T-cell (primary cell): ENCODE measurements at regions not wholly inside any gene's neighbourhood (a gene's known extent, or its start where the extent isn't known, plus 50 kb on each side); places are given as distances from the start of the nearest gene placed in this dataset.

Experiments used
- ATAC-seq, 4 experiments: fragments of 200-7000 bp in 3 of 4; fragments of 150-1000 bp in 1 of 4; cut with Tn5 transposase; replicated peaks in 1 of 4; 1 replicate in 3 of 4; 2 replicates in 1 of 4; pipeline ENCODE4 v1.10.0; 2021; ENCODE audit warnings: moderate library complexity in 3 of 4, mild to moderate bottlenecking in 2 of 4, moderate number of reproducible peaks in 1 of 4
- CTCF ChIA-PET, 2 donors: fragments of 300-600 bp; sonication (Branson Sonifier 250); formaldehyde crosslinking; loops; one replicate each; lab custom pipeline; 2022; ENCODE audit warnings: antibody characterized with exemption in 2 of 2; lab: Charles Lee
- POLR2A ChIA-PET, 2 donors: fragments of 300-600 bp; sonication (Branson Sonifier 250); formaldehyde crosslinking; loops; one replicate each; lab custom pipeline; 2022; ENCODE audit warnings: antibody characterized with exemption in 2 of 2; lab: Charles Lee
- DNase-seq, 35 experiments: peaks; one replicate each; pipeline versions ENCODE4 v3.0.0 to v3.0.0-alpha.2; 2013 to 2023
- H3K27ac ChIP-seq: one replicate; pipeline ENCODE4 v1.5.1; 2013; ENCODE audit warnings: low read length
- H3K27me3 ChIP-seq, 2 experiments: replicated peaks in 1 of 2; 1 replicate in 1 of 2; 2 replicates in 1 of 2; pipeline versions ENCODE4 v1.6.1 to v1.7.0; 2013; ENCODE audit warnings: low read length in 1 of 2, mixed read lengths in 1 of 2; ENCODE audit not compliant: control insufficient read depth in 2 of 2, insufficient read depth in 2 of 2; ENCODE audit errors: extremely low read depth in 1 of 2
- H3K36me3 ChIP-seq, 2 donors: 1 replicate in 1 of 2; 2 replicates in 1 of 2; pipeline versions ENCODE4 v1.6.1 to v1.7.0; 2013; ENCODE audit warnings: low read length in 1 of 2; ENCODE audit not compliant: control insufficient read depth in 2 of 2, insufficient read depth in 1 of 2; ENCODE audit errors: extremely low read depth in 1 of 2
- H3K4me1 ChIP-seq, 2 experiments: 1 replicate in 1 of 2; 2 replicates in 1 of 2; pipeline versions ENCODE4 v1.6.1 to v1.7.0; 2013; ENCODE audit warnings: low read length in 2 of 2, mixed read lengths in 1 of 2; ENCODE audit not compliant: insufficient read depth in 2 of 2, control insufficient read depth in 1 of 2; ENCODE audit errors: extremely low read depth in 1 of 2
- H3K4me3 ChIP-seq, 2 donors: 1 replicate in 1 of 2; 2 replicates in 1 of 2; pipeline versions ENCODE4 v1.5.1 to v1.7.0; 2013; ENCODE audit warnings: mild to moderate bottlenecking in 2 of 2, low read length in 1 of 2, moderate library complexity in 1 of 2; ENCODE audit not compliant: control insufficient read depth in 1 of 2; ENCODE audit errors: extremely low read depth in 1 of 2
- H3K9me3 ChIP-seq: 2 replicates; pipeline ENCODE4 v1.7.0; 2013
- H3K27ac Mint-ChIP-seq, 2 donors: one replicate each; pipeline ENCODE4 v1.8.0; 2020 to 2021; ENCODE audit warnings: mild to moderate bottlenecking in 2 of 2, mixed read lengths in 2 of 2
- H3K27me3 Mint-ChIP-seq, 2 donors: one replicate each; pipeline ENCODE4 v1.8.0; 2021 to 2022; ENCODE audit warnings: mixed read lengths in 2 of 2
- H3K36me3 Mint-ChIP-seq: one replicate; pipeline ENCODE4 v1.8.0; 2021; ENCODE audit warnings: mixed read lengths
- H3K4me1 Mint-ChIP-seq, 3 donors: one replicate each; pipeline ENCODE4 v1.8.0; 2020 to 2022; ENCODE audit warnings: mixed read lengths in 3 of 3, mild to moderate bottlenecking in 1 of 3
- H3K4me3 Mint-ChIP-seq, 3 donors: one replicate each; pipeline ENCODE4 v1.8.0; 2020 to 2022; ENCODE audit warnings: mild to moderate bottlenecking in 3 of 3, mixed read lengths in 3 of 3, moderate library complexity in 3 of 3
- H3K9me3 Mint-ChIP-seq, 3 donors: one replicate each; pipeline ENCODE4 v1.8.0; 2020 to 2022; ENCODE audit warnings: mixed read lengths in 3 of 3
- WGBS: methylation state at CpG from one replicate; pipeline ENCODE4 v1.1.5; 2013; ENCODE audit warnings: missing lambda C conversion rate; ENCODE audit not compliant: insufficient coverage; 5-methylcytosine and 5-hydroxymethylcytosine counted together

DNA sequence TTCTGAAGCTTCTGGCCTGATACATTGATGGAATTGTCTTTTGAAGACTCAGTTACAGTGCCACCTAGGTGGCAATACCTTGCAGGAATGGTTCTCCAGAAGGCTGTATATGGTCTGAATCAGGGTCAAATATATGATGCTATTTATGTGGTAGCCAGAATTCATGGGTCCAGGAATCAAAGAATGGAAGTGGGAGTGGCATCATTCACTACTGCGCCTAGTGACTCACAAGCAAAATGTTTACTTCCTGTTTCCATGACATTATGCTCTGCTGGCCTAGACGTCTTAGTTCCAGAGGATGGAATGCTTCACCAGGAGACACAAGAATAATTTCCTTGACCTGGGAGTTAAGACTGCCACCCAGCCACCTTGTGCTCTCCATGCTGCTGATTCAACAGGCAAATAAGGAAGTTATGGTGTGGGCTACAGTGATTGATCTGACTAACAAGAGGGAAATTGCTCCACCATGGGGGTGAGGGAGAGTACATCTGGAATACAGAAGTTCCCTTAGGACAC, 491.8 kb downstream of the ETS1 start:
- Histone ChIP-seq H3K27me3 (no peaks in the 10 kb centered on the region), H3K4me3 (no peak overlapping the region), H3K9me3 (no peaks in the 10 kb centered on the region), H3K27ac (no peak overlapping the region), H3K36me3 (no peaks in the 10 kb centered on the region), H3K4me1 (no peaks in the 10 kb centered on the region)
- DNase-seq (no peak), ATAC-seq (no peak)
- H3K4me1 Mint-ChIP-seq: peaks cover 5 to 10% (median 8%) of the 10 kb centered on the region in 3 donors
- H3K27ac Mint-ChIP-seq: no peak overlapping the region
- H3K36me3 Mint-ChIP-seq: peaks cover 5% of the 10 kb centered on the region
- no peak overlapping the region for H3K4me3 Mint-ChIP-seq
- ChIA-PET POLR2A (no interaction called here), CTCF (no interaction called here)
- WGBS: 50% methylated on average over 2 of the region's 2 CpGs
- H3K27me3 Mint-ChIP-seq: no peaks in the 10 kb centered on the region
- peaks cover 0 to 8% (median 0%) of the 10 kb centered on the region in 3 donors for H3K9me3 Mint-ChIP-seq

- H3K36me3 ChIP-seq: no peaks in the 10 kb centered on the region
- Mint-ChIP-seq H3K4me3 (no peak overlapping the region), H3K9me3 (peaks cover 6 to 23% (median 9%) of the 10 kb centered on the region in 3 donors), H3K4me1 (peaks cover 5 to 8% (median 8%) of the 10 kb centered on the region in 3 donors), H3K27me3 (no peaks in the 10 kb centered on the region), H3K27ac (no peak overlapping the region), H3K36me3 (peaks cover 14% of the 10 kb centered on the region)
- H3K4me1 ChIP-seq: no peaks in the 10 kb centered on the region
- ATAC-seq (no peak), DNase-seq (no peak)
- no CpG with 5 or more reads among the region's 2 CpGs for WGBS
- peaks cover 4% of the 10 kb centered on the region for H3K9me3 ChIP-seq
- CTCF ChIA-PET: interaction anchor here (1.0 to 1.1 kb wide), 2 partner anchors 10 to 55 kb away, joined by 3 to 4 read pairs; no protein-coding TSS in a partner anchor
- POLR2A ChIA-PET: interaction anchor here in 1 of 2 donors (0.7 kb wide), 1 partner anchor 693 kb away, joined by 3 read pairs; no protein-coding TSS in a partner anchor
- no peak overlapping the region for H3K4me3 ChIP-seq
- no peak overlapping the region for H3K27ac ChIP-seq
- no peaks in the 10 kb centered on the region for H3K27me3 ChIP-seq
Measured at GRCh38 chr11:128093689-128094088, 493.7 kb downstream of the ETS1 start.

GRCh38 chr11:128089962-128090361, 497.4 kb downstream of the ETS1 start:
- WGBS: no CpG with 5 or more reads among the region's 1 CpG
- ChIA-PET CTCF (no interaction called here), POLR2A (no interaction called here)
- ATAC-seq (no peak), DNase-seq (no peak)
- no peaks in the 10 kb centered on the region for H3K27me3 Mint-ChIP-seq
- H3K36me3 ChIP-seq: no peaks in the 10 kb centered on the region
- peaks cover 13 to 18% of the 10 kb centered on the region in 2 experiments for H3K4me1 ChIP-seq
- peaks cover 4% of the 10 kb centered on the region for H3K9me3 ChIP-seq
- no peak overlapping the region for H3K4me3 ChIP-seq
- no peak overlapping the region for H3K4me3 Mint-ChIP-seq
- peaks cover 6 to 23% (median 9%) of the 10 kb centered on the region in 3 donors for H3K9me3 Mint-ChIP-seq
- no peaks in the 10 kb centered on the region for H3K27me3 ChIP-seq
- H3K36me3 Mint-ChIP-seq: peaks cover 14% of the 10 kb centered on the region
- H3K27ac Mint-ChIP-seq: no peak overlapping the region
- no peak overlapping the region for H3K27ac ChIP-seq
- peaks cover 20 to 21% (median 20%) of the 10 kb centered on the region in 3 donors for H3K4me1 Mint-ChIP-seq

- peak overlapping the region in 1 of 3 donors; percentile 23 for H3K4me3 Mint-ChIP-seq
- Histone ChIP-seq H3K27ac (no peak overlapping the region), H3K4me1 (peaks cover 16 to 18% of the 10 kb centered on the region in 2 experiments), H3K36me3 (no peaks in the 10 kb centered on the region), H3K4me3 (no peak overlapping the region), H3K9me3 (peaks cover 4% of the 10 kb centered on the region), H3K27me3 (no peaks in the 10 kb centered on the region)
- DNase-seq: peak in 14 of 35 experiments; percentile 1 to 49 (median 6)
- peaks cover 39 to 49% (median 42%) of the 10 kb centered on the region in 3 donors for H3K4me1 Mint-ChIP-seq
- ChIA-PET CTCF (interaction anchor here (0.7 to 2.9 kb wide), 4 partner anchors 48 to 71 kb away, joined by 3 to 11 read pairs (median 4); no protein-coding TSS in a partner anchor), POLR2A (interaction anchor here in 1 of 2 donors (0.6 kb wide), 1 partner anchor 211 kb away, joined by 3 read pairs; no protein-coding TSS in a partner anchor)
- no peaks in the 10 kb centered on the region for H3K27me3 Mint-ChIP-seq
- peak overlapping the region; percentile 29 to 72 for H3K27ac Mint-ChIP-seq
- ATAC-seq: peak in 3 of 4 experiments; percentile 50 to 61 (median 61)
- no CpG with 5 or more reads among the region's 2 CpGs for WGBS
- H3K9me3 Mint-ChIP-seq: peaks cover 9 to 23% (median 15%) of the 10 kb centered on the region in 3 donors
- peaks cover 9% of the 10 kb centered on the region for H3K36me3 Mint-ChIP-seq
Measured at GRCh38 chr11:128086794-128087193, 500.6 kb downstream of the ETS1 start.

- Histone ChIP-seq H3K9me3 (peaks cover 2% of the 10 kb centered on the region), H3K4me1 (peaks cover 16 to 18% of the 10 kb centered on the region in 2 experiments), H3K4me3 (no peak overlapping the region), H3K36me3 (no peaks in the 10 kb centered on the region), H3K27me3 (no peaks in the 10 kb centered on the region), H3K27ac (no peak overlapping the region)
- Mint-ChIP-seq H3K36me3 (peaks cover 7% of the 10 kb centered on the region), H3K27ac (peak overlapping the region; percentile 69 to 82), H3K27me3 (no peaks in the 10 kb centered on the region), H3K4me3 (peak overlapping the region; percentile 22 to 35 (median 27)), H3K9me3 (peaks cover 7 to 16% (median 12%) of the 10 kb centered on the region in 3 donors), H3K4me1 (peaks cover 40 to 57% (median 48%) of the 10 kb centered on the region in 3 donors)
- ChIA-PET CTCF (interaction anchor here in 1 of 2 donors (0.6 to 2.9 kb wide), 4 partner anchors 46 to 671 kb away, joined by 3 to 11 read pairs (median 4); no protein-coding TSS in a partner anchor), POLR2A (interaction anchor here in 1 of 2 donors (0.5 kb wide), 1 partner anchor 38 kb away, joined by 4 read pairs; no protein-coding TSS in a partner anchor)
- no CpG with 5 or more reads among the region's 1 CpG for WGBS
- DNase-seq (peak in 1 of 35 experiments; percentile 19), ATAC-seq (peak; percentile 50 to 72 (median 54))
Measured at GRCh38 chr11:128085276-128085675, 502.1 kb downstream of the ETS1 start.

GRCh38 chr11:128082574-128082973, 504.8 kb downstream of the ETS1 start:
- Histone ChIP-seq H3K27me3 (no peaks in the 10 kb centered on the region), H3K27ac (no peak overlapping the region), H3K4me1 (peaks cover 16 to 18% of the 10 kb centered on the region in 2 experiments), H3K4me3 (no peak overlapping the region), H3K9me3 (no peaks in the 10 kb centered on the region), H3K36me3 (no peaks in the 10 kb centered on the region)
- no peak for ATAC-seq
- H3K27ac Mint-ChIP-seq: peak overlapping the region in 1 of 2 donors; percentile 59
- H3K36me3 Mint-ChIP-seq: no peaks in the 10 kb centered on the region
- H3K4me1 Mint-ChIP-seq: peaks cover 50 to 60% (median 57%) of the 10 kb centered on the region in 3 donors
- H3K9me3 Mint-ChIP-seq: peaks cover 0 to 13% (median 0%) of the 10 kb centered on the region in 3 donors
- no peaks in the 10 kb centered on the region for H3K27me3 Mint-ChIP-seq
- POLR2A ChIA-PET: interaction anchor here in 1 of 2 donors (0.7 kb wide), 1 partner anchor 77 kb away, joined by 3 read pairs; no protein-coding TSS in a partner anchor
- no peak overlapping the region for H3K4me3 Mint-ChIP-seq
- WGBS: 100% methylated on average over 1 of the region's 2 CpGs
- DNase-seq: no peak
- CTCF ChIA-PET: interaction anchor here in 1 of 2 donors (0.8 to 0.9 kb wide), 2 partner anchors 8 to 75 kb away, joined by 3 to 4 read pairs; no protein-coding TSS in a partner anchor
